Esophagus squamous epithelium (tissue), 4 donors: ENCODE measurements at regions not wholly inside any gene's neighbourhood (a gene's known extent, or its start where the extent isn't known, plus 50 kb on each side); places are given as distances from the start of the nearest gene placed in this dataset.

Source experiments
- CTCF ChIP-seq, 6 experiments: fragments of 450-650 bp in 4 of 6; fragments of 200-600 bp in 2 of 6; sonication (generic) in 2 of 6; IDR thresholded peaks; one replicate each; pipeline ENCODE4 v1.5.1; 2016 to 2019; ENCODE audit warnings: antibody characterized with exemption in 6 of 6, mild to moderate bottlenecking in 4 of 6, moderate library complexity in 4 of 6
- POLR2A ChIP-seq, 4 donors: fragments of 450-650 bp; IDR thresholded peaks; one replicate each; pipeline ENCODE4 v1.6.1; 2017; ENCODE audit warnings: antibody characterized with exemption in 4 of 4, mild to moderate bottlenecking in 4 of 4, moderate library complexity in 3 of 4

GRCh38 chr20:19918965-19919329 is 98.2 kb upstream of the NAA20 start:
- no peak for TF ChIP-seq CTCF (IDR thresholded peaks at IDR 0.05)
- TF ChIP-seq POLR2A (IDR thresholded peaks at IDR 0.05), result no peak
